ENCODE measurements at regions not wholly inside any gene's neighbourhood (a gene's known extent, or its start where the extent isn't known, plus 50 kb on each side); places are given as distances from the start of the nearest gene placed in this dataset.

- no peak for TF ChIP-seq ZSCAN18 (CRISPR knock-in tag; IDR thresholded peaks at IDR 0.05)
- no peak for TF ChIP-seq HMGA2 (CRISPR knock-in tag; IDR thresholded peaks at IDR 0.05)
- TF ChIP-seq MYBL2 (CRISPR knock-in tag; IDR thresholded peaks at IDR 0.05): no peak
- TF ChIP-seq ATF6 (CRISPR knock-in tag; IDR thresholded peaks at IDR 0.05): no peak
- no peak for TF ChIP-seq CREB1 (CRISPR knock-in tag; IDR thresholded peaks at IDR 0.05)
Observed at GRCh38 chr6:115708850-115709249, 351.8 kb downstream of the FRK start (continued).

- Mint-ChIP-seq H3K4me3 (no peak overlapping the region), H3K27ac (no peak overlapping the region)
- POLR2A ChIA-PET: no interaction called here
Observed at GRCh38 chr6:115706981-115707380, 353.7 kb downstream of the FRK start.

More at GRCh38 chr6:115706981-115707380, 353.7 kb downstream of the FRK start:
- no peak for TF ChIP-seq NFYB (CRISPR knock-in tag; conservative IDR thresholded peaks at IDR 0.05; ENCODE audit: low read depth)
- no peak for TF ChIP-seq CREB1 (CRISPR knock-in tag; IDR thresholded peaks at IDR 0.05)
- no peak for TF ChIP-seq ESRRA (CRISPR knock-in tag; IDR thresholded peaks at IDR 0.05; ENCODE audit: borderline replicate concordance)
- TF ChIP-seq ZNF121 (CRISPR knock-in tag; IDR thresholded peaks at IDR 0.05): no peak
- TF ChIP-seq RORB (CRISPR knock-in tag; IDR thresholded peaks at IDR 0.05): no peak
- TF ChIP-seq ZNF281 (CRISPR knock-in tag; IDR thresholded peaks at IDR 0.05): no peak
- TF ChIP-seq MYBL2 (CRISPR knock-in tag; IDR thresholded peaks at IDR 0.05): no peak
- no peak for TF ChIP-seq ZNF532 (CRISPR knock-in tag; IDR thresholded peaks at IDR 0.05; ENCODE audit: borderline replicate concordance)
- TF ChIP-seq TEAD4 (CRISPR knock-in tag; IDR thresholded peaks at IDR 0.05): no peak
- no peak for TF ChIP-seq PREB (CRISPR knock-in tag; IDR thresholded peaks at IDR 0.05; ENCODE audit: borderline replicate concordance)
- TF ChIP-seq IRF2 (CRISPR knock-in tag; IDR thresholded peaks at IDR 0.05; ENCODE audit: borderline replicate concordance, low read depth): no peak
- no peak for TF ChIP-seq MXD4 (CRISPR knock-in tag; IDR thresholded peaks at IDR 0.05; ENCODE audit: borderline replicate concordance)
- no peak for TF ChIP-seq SMAD4 (CRISPR knock-in tag; IDR thresholded peaks at IDR 0.05)
- no peak for TF ChIP-seq USF1 (CRISPR knock-in tag; IDR thresholded peaks at IDR 0.05)
- TF ChIP-seq CREM (CRISPR knock-in tag; IDR thresholded peaks at IDR 0.05): no peak
- TF ChIP-seq ZNF138 (CRISPR knock-in tag; conservative IDR thresholded peaks at IDR 0.05): no peak
- TF ChIP-seq MAX (CRISPR knock-in tag; IDR thresholded peaks at IDR 0.05): no peak
- TF ChIP-seq HMGA2 (CRISPR knock-in tag; IDR thresholded peaks at IDR 0.05): no peak
- TF ChIP-seq NFATC4 (CRISPR knock-in tag; IDR thresholded peaks at IDR 0.05): no peak
- no peak for TF ChIP-seq ZNF671 (CRISPR knock-in tag; IDR thresholded peaks at IDR 0.05)
- ATAC-seq (peak; percentile 36; the same call in 1 of the 2 replicates), DNase-seq (ENCODE audit: low spot score) (no peak)
- H3K9me3 Mint-ChIP-seq: peaks cover 11% of the 10 kb centered on the region; the same call in 1 of the 2 replicates
- H3K36me3 Mint-ChIP-seq: no peaks in the 10 kb centered on the region
- H3K27me3 Mint-ChIP-seq (ENCODE audit: low read depth): no peaks in the 10 kb centered on the region
- H3K4me1 Mint-ChIP-seq: no peaks in the 10 kb centered on the region
- CTCF ChIA-PET: no interaction called here
